Colon (tissue), 2 donors: ENCODE measurements at regions not wholly inside any gene's neighbourhood (a gene's known extent, or its start where the extent isn't known, plus 50 kb on each side); places are given as distances from the start of the nearest gene placed in this dataset.

Source experiments
- FAIRE-seq: peaks from 2 replicates; lab custom pipeline; 2012; peaks lifted over from hg19 to GRCh38; lab: Jason Lieb, UNC
- donor health status: control.
- donor health status: control.

- no peak for FAIRE-seq
Measured at GRCh38 chr6:18963439-18963838, 576.3 kb downstream of the RNF144B start.

GRCh38 chr6:18973251-18973650 lies 586.1 kb downstream of the RNF144B start:
- FAIRE-seq = no peak

- FAIRE-seq = no peak
Measured at GRCh38 chr6:18976091-18976490, 588.9 kb downstream of the RNF144B start.

GRCh38 chr6:18976966-18977365 lies 589.8 kb downstream of the RNF144B start:
- FAIRE-seq = no peak

GRCh38 chr6:18978337-18979128 lies 591.4 kb downstream of the RNF144B start:
- FAIRE-seq = no peak

GRCh38 chr6:18985061-18985460 lies 597.9 kb downstream of the RNF144B start:
- FAIRE-seq = no peak

GRCh38 chr6:18985996-18986395 lies 598.8 kb downstream of the RNF144B start:
- no peak for FAIRE-seq

- FAIRE-seq = no peak
Measured at GRCh38 chr6:18988636-18989035, 601.5 kb downstream of the RNF144B start.

GRCh38 chr6:18990059-18990978 lies 603.2 kb downstream of the RNF144B start:
- no peak for FAIRE-seq

- no peak for FAIRE-seq
Measured at GRCh38 chr6:18997375-18997826, 610.3 kb downstream of the RNF144B start.

- no peak for FAIRE-seq
Measured at GRCh38 chr6:19002976-19003560, 615.9 kb downstream of the RNF144B start.

- FAIRE-seq = no peak
Measured at GRCh38 chr6:19004176-19004575, 617.0 kb downstream of the RNF144B start.

- no peak for FAIRE-seq
Measured at GRCh38 chr6:19009769-19010168, 622.6 kb downstream of the RNF144B start.

GRCh38 chr6:19013026-19013705 lies 626.0 kb downstream of the RNF144B start:
- FAIRE-seq = no peak

- FAIRE-seq = no peak
Measured at GRCh38 chr6:19024737-19025136, 637.6 kb downstream of the RNF144B start.

- FAIRE-seq = no peak
Measured at GRCh38 chr6:19028201-19028600, 641.1 kb downstream of the RNF144B start.

GRCh38 chr6:19032591-19033295 lies 645.6 kb downstream of the RNF144B start:
- no peak for FAIRE-seq

- FAIRE-seq = no peak
Measured at GRCh38 chr6:19033683-19034082, 646.5 kb downstream of the RNF144B start.

GRCh38 chr6:19034986-19035385 lies 647.8 kb downstream of the RNF144B start:
- FAIRE-seq = no peak

- FAIRE-seq = no peak
Measured at GRCh38 chr6:19035461-19036195, 648.5 kb downstream of the RNF144B start.

- FAIRE-seq = no peak
Measured at GRCh38 chr6:19036196-19036555, 649.0 kb downstream of the RNF144B start.
